Hepatocyte (in vitro differentiated cells): ENCODE measurements at regions not wholly inside any gene's neighbourhood (a gene's known extent, or its start where the extent isn't known, plus 50 kb on each side); places are given as distances from the start of the nearest gene placed in this dataset.

Experiments used
- DNase-seq: peaks from one replicate; pipeline ENCODE4 v3.0.0-alpha.2; 2016; ENCODE audit warnings: low spot score
- H2AFZ ChIP-seq: fragments of 200-600 bp; sonication (generic); 2 replicates; pipeline ENCODE4 v1.6.0; 2016; ENCODE audit warnings: antibody characterized with exemption, mild to moderate bottlenecking
- H3K27ac ChIP-seq: fragments of 200-600 bp; sonication (generic); 2 replicates; pipeline ENCODE4 v1.5.1; 2016; ENCODE audit warnings: mild to moderate bottlenecking
- H3K27me3 ChIP-seq: fragments of 200-600 bp; sonication (generic); 2 replicates; pipeline ENCODE4 v1.6.1; 2016
- H3K36me3 ChIP-seq: fragments of 200-600 bp; sonication (generic); replicated peaks from 2 replicates; pipeline ENCODE4 v1.5.1; 2016; ENCODE audit warnings: low read depth; ENCODE audit not compliant: insufficient read depth
- H3K4me1 ChIP-seq: fragments of 200-600 bp; sonication (generic); 2 replicates; pipeline ENCODE4 v1.5.1; 2016; ENCODE audit warnings: mild to moderate bottlenecking, moderate library complexity; ENCODE audit not compliant: insufficient read depth
- H3K4me2 ChIP-seq: fragments of 200-600 bp; sonication (generic); 2 replicates; pipeline ENCODE4 v1.6.0; 2016
- H3K4me3 ChIP-seq: fragments of 200-600 bp; sonication (generic); 2 replicates; pipeline ENCODE4 v1.5.1; 2016; ENCODE audit warnings: mild to moderate bottlenecking
- H3K79me2 ChIP-seq: fragments of 200-600 bp; sonication (generic); 2 replicates; pipeline ENCODE4 v1.6.0; 2017; ENCODE audit warnings: mild to moderate bottlenecking
- H3K9me2 ChIP-seq: fragments of 200-600 bp; sonication (generic); replicated peaks from 2 replicates; pipeline ENCODE4 v1.6.0; 2017; ENCODE audit warnings: mild to moderate bottlenecking; ENCODE audit not compliant: insufficient read depth
- H3K9me3 ChIP-seq: fragments of 200-600 bp; sonication (generic); 2 replicates; pipeline ENCODE4 v1.5.1; 2016; ENCODE audit warnings: low read depth, mild to moderate bottlenecking
- H4K20me1 ChIP-seq: fragments of 200-600 bp; sonication (generic); 2 replicates; pipeline ENCODE4 v1.6.0; 2016; ENCODE audit warnings: mild to moderate bottlenecking; ENCODE audit not compliant: insufficient read depth, poor library complexity, severe bottlenecking
- EZH2 ChIP-seq: fragments of 200-600 bp; sonication (generic); IDR thresholded peaks from 2 replicates; pipeline ENCODE4 v1.6.1; 2016; ENCODE audit warnings: antibody characterized with exemption, mild to moderate bottlenecking, borderline replicate concordance
- EZH2phosphoT487 ChIP-seq: fragments of 200-600 bp; sonication (generic); IDR thresholded peaks from one replicate; pipeline ENCODE4 v1.6.1; 2018; ENCODE audit warnings: antibody characterized with exemption, mild to moderate bottlenecking, low read depth, moderate library complexity; ENCODE audit not compliant: unreplicated experiment, severe bottlenecking
- WGBS: methylation state at CpG from one replicate; pipeline ENCODE4 v1.1.6; 2016; ENCODE audit warnings: low lambda C conversion rate; ENCODE audit errors: missing lambda C conversion rate; 5-methylcytosine and 5-hydroxymethylcytosine counted together
- TF ChIP-seq, protein P1 (sequence below): fragments of 200-600 bp; sonication (generic); IDR thresholded peaks from 2 replicates; pipeline ENCODE4 v1.5.1; 2016; ENCODE audit warnings: antibody characterized with exemption, mild to moderate bottlenecking; ENCODE audit not compliant: poor library complexity

DNA sequence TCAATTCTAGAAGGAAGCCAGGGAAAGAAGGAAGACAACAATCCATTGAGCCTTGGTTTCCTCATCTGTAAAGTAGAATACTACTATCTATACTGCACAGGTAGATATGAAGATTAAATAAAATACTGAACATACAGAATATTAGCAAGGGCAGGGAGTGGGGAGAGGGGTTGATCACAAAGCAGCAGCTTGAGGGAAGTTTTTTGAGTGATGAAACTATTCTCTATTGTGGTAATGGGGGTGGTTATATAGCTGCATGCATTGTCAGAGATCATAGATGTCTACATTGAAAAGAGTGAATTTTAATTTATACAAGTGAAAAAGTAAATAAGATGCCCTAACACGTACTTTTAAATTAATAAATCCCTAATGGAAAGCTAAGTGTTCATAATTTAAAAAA lies 242.6 kb upstream of the LRTM1 start:
- TF ChIP-seq EZH2 (no peak), EZH2phosphoT487 (no peak)
- TF ChIP-seq, protein P1, sequence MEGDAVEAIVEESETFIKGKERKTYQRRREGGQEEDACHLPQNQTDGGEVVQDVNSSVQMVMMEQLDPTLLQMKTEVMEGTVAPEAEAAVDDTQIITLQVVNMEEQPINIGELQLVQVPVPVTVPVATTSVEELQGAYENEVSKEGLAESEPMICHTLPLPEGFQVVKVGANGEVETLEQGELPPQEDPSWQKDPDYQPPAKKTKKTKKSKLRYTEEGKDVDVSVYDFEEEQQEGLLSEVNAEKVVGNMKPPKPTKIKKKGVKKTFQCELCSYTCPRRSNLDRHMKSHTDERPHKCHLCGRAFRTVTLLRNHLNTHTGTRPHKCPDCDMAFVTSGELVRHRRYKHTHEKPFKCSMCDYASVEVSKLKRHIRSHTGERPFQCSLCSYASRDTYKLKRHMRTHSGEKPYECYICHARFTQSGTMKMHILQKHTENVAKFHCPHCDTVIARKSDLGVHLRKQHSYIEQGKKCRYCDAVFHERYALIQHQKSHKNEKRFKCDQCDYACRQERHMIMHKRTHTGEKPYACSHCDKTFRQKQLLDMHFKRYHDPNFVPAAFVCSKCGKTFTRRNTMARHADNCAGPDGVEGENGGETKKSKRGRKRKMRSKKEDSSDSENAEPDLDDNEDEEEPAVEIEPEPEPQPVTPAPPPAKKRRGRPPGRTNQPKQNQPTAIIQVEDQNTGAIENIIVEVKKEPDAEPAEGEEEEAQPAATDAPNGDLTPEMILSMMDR, result no peak
- H3K4me1 ChIP-seq, result peaks cover 7% of the 10 kb centered on the region
- H3K36me3 ChIP-seq, result no peaks in the 10 kb centered on the region
- no peak overlapping the region for H3K4me3 ChIP-seq
- 86% methylated on average over 1 of the region's 1 CpG for WGBS
- no peaks in the 10 kb centered on the region for H3K79me2 ChIP-seq
- H2AFZ ChIP-seq, result no peak overlapping the region
- DNase-seq, result no peak
- no peak overlapping the region for H3K27ac ChIP-seq
- no peaks in the 10 kb centered on the region for H4K20me1 ChIP-seq
- no peaks in the 10 kb centered on the region for H3K9me3 ChIP-seq
- no peaks in the 10 kb centered on the region for H3K9me2 ChIP-seq
- no peaks in the 10 kb centered on the region for H3K27me3 ChIP-seq
- H3K4me2 ChIP-seq, result no peak overlapping the region

DNA sequence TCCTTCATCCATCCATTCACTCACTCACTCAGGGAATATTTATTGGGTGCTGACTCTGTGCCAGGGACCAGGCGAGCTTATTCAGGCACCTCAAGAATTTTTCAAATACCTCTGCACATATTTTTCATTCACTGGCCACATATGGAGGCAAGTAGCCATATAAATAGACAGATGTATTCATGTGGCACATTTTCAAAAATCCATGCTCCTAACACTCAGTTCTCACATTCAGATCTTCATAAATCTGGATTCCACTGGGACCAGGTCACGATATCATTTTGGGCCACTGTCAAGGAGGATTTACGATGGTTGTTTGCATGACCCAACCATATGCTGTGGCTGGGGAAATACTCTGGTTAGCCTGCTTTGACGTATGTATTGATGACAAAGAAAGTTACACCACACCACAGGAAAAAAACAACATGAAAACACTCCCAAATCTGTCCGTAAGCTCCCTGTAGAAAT lies 241.8 kb upstream of the LRTM1 start:
- no peak for DNase-seq

DNA sequence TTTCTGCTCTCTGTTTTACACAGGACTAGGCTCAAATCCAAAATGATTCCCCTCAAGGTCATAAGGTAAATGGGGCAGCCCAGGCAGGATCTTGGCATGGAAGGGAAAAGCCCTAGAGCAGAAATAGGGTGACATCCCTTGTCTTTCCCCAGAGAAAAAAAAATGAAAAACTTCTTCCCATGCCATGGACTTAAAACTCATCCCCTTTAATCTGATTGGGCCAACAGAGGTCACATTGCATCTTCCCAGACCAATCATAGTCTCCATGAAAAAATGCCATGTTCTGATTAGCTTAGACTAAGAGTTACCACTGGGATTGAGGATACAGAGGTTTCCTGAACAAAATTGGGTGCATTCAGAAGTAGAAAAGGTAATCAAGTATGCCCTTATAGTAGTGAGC lies 241.3 kb upstream of the LRTM1 start:
- TF ChIP-seq EZH2, result no peak
- TF ChIP-seq EZH2phosphoT487, result no peak
- TF ChIP-seq, protein P1, result no peak
- Histone ChIP-seq H4K20me1 (no peaks in the 10 kb centered on the region), H3K36me3 (no peaks in the 10 kb centered on the region), H3K27ac (no peak overlapping the region), H3K4me1 (peaks cover 12% of the 10 kb centered on the region), H3K27me3 (no peaks in the 10 kb centered on the region), H3K79me2 (no peaks in the 10 kb centered on the region), H3K9me3 (no peaks in the 10 kb centered on the region), H3K4me2 (no peak overlapping the region), H2AFZ (no peak overlapping the region), H3K9me2 (no peaks in the 10 kb centered on the region), H3K4me3 (no peak overlapping the region)
- no peak for DNase-seq

More for the DNA sequence above, 241.8 kb upstream of the LRTM1 start:
- TF ChIP-seq EZH2 (no peak), EZH2phosphoT487 (no peak)
- TF ChIP-seq, protein P1, result no peak
- Histone ChIP-seq H3K9me3 (no peaks in the 10 kb centered on the region), H3K9me2 (no peaks in the 10 kb centered on the region), H3K36me3 (no peaks in the 10 kb centered on the region), H4K20me1 (no peaks in the 10 kb centered on the region), H3K27ac (no peak overlapping the region), H3K4me2 (no peak overlapping the region), H2AFZ (no peak overlapping the region), H3K4me1 (peaks cover 9% of the 10 kb centered on the region), H3K27me3 (no peaks in the 10 kb centered on the region), H3K4me3 (no peak overlapping the region), H3K79me2 (no peaks in the 10 kb centered on the region)
- WGBS, result 71% methylated on average over 5 of the region's 5 CpGs
